CD4-positive, alpha-beta T cell treated with Interleukin-2 at 100 ng/mL for 4 hours (primary cell): ENCODE measurements at regions not wholly inside any gene's neighbourhood (a gene's known extent, or its start where the extent isn't known, plus 50 kb on each side); places are given as distances from the start of the nearest gene placed in this dataset.

ENCODE experiments used
- DNase-seq: peaks from one replicate; pipeline ENCODE4 v3.0.0-alpha.2; 2020; ENCODE audit warnings: low spot score

GRCh38 chr5:133685402-133686018, 73.2 kb upstream of the FSTL4 start:
- no peak for DNase-seq

- no peak for DNase-seq
Measured at GRCh38 chr5:133683646-133684596, 71.6 kb upstream of the FSTL4 start.

GRCh38 chr5:133682451-133682850, 70.1 kb upstream of the FSTL4 start:
- DNase-seq: no peak

GRCh38 chr5:133681896-133682295, 69.6 kb upstream of the FSTL4 start:
- DNase-seq: no peak

GRCh38 chr5:133680830-133681565, 68.7 kb upstream of the FSTL4 start:
- no peak for DNase-seq

- no peak for DNase-seq
Measured at GRCh38 chr5:133679534-133679933, 67.2 kb upstream of the FSTL4 start.

- DNase-seq: no peak
Measured at GRCh38 chr5:133675376-133676154, 63.2 kb upstream of the FSTL4 start.

GRCh38 chr5:133670336-133670735, 58.0 kb upstream of the FSTL4 start:
- no peak for DNase-seq

GRCh38 chr5:133669472-133669871, 57.1 kb upstream of the FSTL4 start:
- DNase-seq: no peak

GRCh38 chr5:133668458-133668857, 56.1 kb upstream of the FSTL4 start:
- no peak for DNase-seq

GRCh38 chr5:133667217-133667616, 54.9 kb upstream of the FSTL4 start:
- DNase-seq: no peak

- no peak for DNase-seq
Measured at GRCh38 chr5:133665571-133665970, 53.2 kb upstream of the FSTL4 start.

GRCh38 chr5:133664422-133664821, 52.1 kb upstream of the FSTL4 start:
- DNase-seq: no peak

GRCh38 chr5:133663397-133664054, 51.2 kb upstream of the FSTL4 start:
- DNase-seq: no peak

GRCh38 chr5:133662578-133662977, 50.2 kb upstream of the FSTL4 start:
- DNase-seq: no peak
